HFFc6 (cell line): ENCODE measurements at regions not wholly inside any gene's neighbourhood (a gene's known extent, or its start where the extent isn't known, plus 50 kb on each side); places are given as distances from the start of the nearest gene placed in this dataset.

ENCODE experiments used
- DNase-seq: peaks from one replicate; pipeline ENCODE4 v3.0.0-alpha.2; 2018
- H3K27ac Mint-ChIP-seq: 2 replicates; pipeline ENCODE4 v1.8.0; 2020; ENCODE audit warnings: mild to moderate bottlenecking, mixed read lengths
- H3K27me3 Mint-ChIP-seq: 2 replicates; pipeline ENCODE4 v1.8.0; 2021; ENCODE audit warnings: mild to moderate bottlenecking, moderate library complexity, mixed read lengths; ENCODE audit not compliant: insufficient read depth
- H3K36me3 Mint-ChIP-seq: 2 replicates; pipeline ENCODE4 v1.8.0; 2021; ENCODE audit warnings: low read depth, mixed read lengths
- H3K4me1 Mint-ChIP-seq: 2 replicates; pipeline ENCODE4 v1.8.0; 2020; ENCODE audit warnings: low read depth, mixed read lengths
- H3K4me3 Mint-ChIP-seq: 2 replicates; pipeline ENCODE4 v1.8.0; 2020; ENCODE audit warnings: mild to moderate bottlenecking, moderate library complexity, mixed read lengths
- H3K9me3 Mint-ChIP-seq: 2 replicates; pipeline ENCODE4 v1.8.0; 2020; ENCODE audit warnings: mild to moderate bottlenecking, mixed read lengths
- CTCF ChIP-seq: fragments of 200-600 bp; sonication (generic); IDR thresholded peaks from 2 replicates; pipeline ENCODE4 v1.5.0; 2021; ENCODE audit warnings: antibody characterized with exemption, mild to moderate bottlenecking

- no peaks in the 10 kb centered on the region for H3K4me1 Mint-ChIP-seq
Measured at GRCh38 chr5:162990856-162991497, 446.4 kb upstream of the CCNG1 start.

GRCh38 chr5:162995568-162995967 is 441.8 kb upstream of the CCNG1 start:
- no peaks in the 10 kb centered on the region for H3K4me1 Mint-ChIP-seq
- H3K36me3 Mint-ChIP-seq: no peaks in the 10 kb centered on the region
- no peak overlapping the region for H3K27ac Mint-ChIP-seq
- H3K9me3 Mint-ChIP-seq: peaks cover 27% of the 10 kb centered on the region
- no peak for TF ChIP-seq CTCF
- no peak for DNase-seq
- no peaks in the 10 kb centered on the region for H3K27me3 Mint-ChIP-seq
- no peak overlapping the region for H3K4me3 Mint-ChIP-seq

More at GRCh38 chr5:162990856-162991497, 446.4 kb upstream of the CCNG1 start:
- H3K4me3 Mint-ChIP-seq: no peak overlapping the region
- no peaks in the 10 kb centered on the region for H3K36me3 Mint-ChIP-seq
- no peak overlapping the region for H3K27ac Mint-ChIP-seq
- no peak for DNase-seq
- TF ChIP-seq CTCF: no peak
- H3K27me3 Mint-ChIP-seq: no peaks in the 10 kb centered on the region
- peaks cover 39% of the 10 kb centered on the region for H3K9me3 Mint-ChIP-seq

- no peaks in the 10 kb centered on the region for H3K27me3 Mint-ChIP-seq
- H3K36me3 Mint-ChIP-seq: no peaks in the 10 kb centered on the region
- DNase-seq: no peak
- no peak overlapping the region for H3K27ac Mint-ChIP-seq
- TF ChIP-seq CTCF: no peak
- no peaks in the 10 kb centered on the region for H3K4me1 Mint-ChIP-seq
- no peak overlapping the region for H3K4me3 Mint-ChIP-seq
- H3K9me3 Mint-ChIP-seq: peaks cover 26% of the 10 kb centered on the region
Measured at GRCh38 chr5:162996053-162996452, 441.3 kb upstream of the CCNG1 start.

- DNase-seq: no peak
- Mint-ChIP-seq H3K36me3 (peaks cover 4% of the 10 kb centered on the region; the same call in 1 of the 2 replicates), H3K4me3 (no peak overlapping the region), H3K27me3 (no peaks in the 10 kb centered on the region), H3K4me1 (no peaks in the 10 kb centered on the region), H3K27ac (no peak overlapping the region), H3K9me3 (peaks cover 35% of the 10 kb centered on the region)
- peak; percentile 28; the same call in 1 of the 2 replicates for TF ChIP-seq CTCF
Measured at GRCh38 chr5:163005949-163006348, 431.4 kb upstream of the CCNG1 start.

- Mint-ChIP-seq H3K27ac (no peak overlapping the region), H3K27me3 (no peaks in the 10 kb centered on the region), H3K4me1 (no peaks in the 10 kb centered on the region), H3K4me3 (no peak overlapping the region), H3K9me3 (peaks cover 27% of the 10 kb centered on the region), H3K36me3 (no peaks in the 10 kb centered on the region)
- DNase-seq: no peak
- no peak for TF ChIP-seq CTCF
Measured at GRCh38 chr5:163022582-163023128, 414.7 kb upstream of the CCNG1 start.
